HEK293 (cell line): ENCODE measurements at regions not wholly inside any gene's neighbourhood (a gene's known extent, or its start where the extent isn't known, plus 50 kb on each side); places are given as distances from the start of the nearest gene placed in this dataset.

Experiments
- BCL11B ChIP-seq: fragments of 450-650 bp; formaldehyde crosslinking; IDR thresholded peaks from 2 replicates; pipeline ENCODE4 v1.5.1; 2016; ENCODE audit warnings: low read depth, missing biosample characterization, missing genetic modification characterization
- GFI1B ChIP-seq: fragments of 450-650 bp; formaldehyde crosslinking; IDR thresholded peaks from 2 replicates; pipeline ENCODE4 v1.5.1; 2016; ENCODE audit warnings: missing biosample characterization, missing genetic modification characterization
- GLIS2 ChIP-seq: fragments of 450-650 bp; formaldehyde crosslinking; IDR thresholded peaks from 2 replicates; pipeline ENCODE4 v1.5.1; 2016; ENCODE audit warnings: missing biosample characterization, missing genetic modification characterization
- MYNN ChIP-seq: fragments of 450-650 bp; formaldehyde crosslinking; IDR thresholded peaks from 2 replicates; pipeline ENCODE4 v1.5.1; 2016; ENCODE audit warnings: missing biosample characterization, missing genetic modification characterization, borderline replicate concordance
- PRDM6 ChIP-seq: fragments of 450-650 bp; formaldehyde crosslinking; IDR thresholded peaks from 2 replicates; pipeline ENCODE4 v1.5.1; 2017; ENCODE audit warnings: missing biosample characterization, missing genetic modification characterization
- WT1 ChIP-seq: fragments of 450-650 bp; formaldehyde crosslinking; IDR thresholded peaks from 2 replicates; pipeline ENCODE4 v1.5.1; 2016; ENCODE audit warnings: missing biosample characterization, missing genetic modification characterization
- ZBTB11 ChIP-seq: fragments of 450-650 bp; formaldehyde crosslinking; conservative IDR thresholded peaks from 2 replicates; pipeline ENCODE4 v1.5.1; 2016; ENCODE audit warnings: low read depth, missing biosample characterization, missing genetic modification characterization
- ZBTB20 ChIP-seq: fragments of 450-650 bp; formaldehyde crosslinking; IDR thresholded peaks from 2 replicates; pipeline ENCODE4 v1.5.1; 2016; ENCODE audit warnings: missing biosample characterization, missing genetic modification characterization
- ZBTB21 ChIP-seq: fragments of 450-650 bp; formaldehyde crosslinking; IDR thresholded peaks from 2 replicates; pipeline ENCODE4 v1.5.1; 2017; ENCODE audit warnings: missing biosample characterization, missing genetic modification characterization
- ZBTB7A ChIP-seq: fragments of 450-650 bp; formaldehyde crosslinking; IDR thresholded peaks from 2 replicates; pipeline ENCODE4 v1.5.1; 2016; ENCODE audit warnings: low read depth, missing biosample characterization, missing genetic modification characterization
- ZNF10 ChIP-seq: fragments of 450-650 bp; formaldehyde crosslinking; IDR thresholded peaks from 2 replicates; pipeline ENCODE4 v1.5.1; 2017; ENCODE audit warnings: missing biosample characterization, missing genetic modification characterization
- ZNF114 ChIP-seq: fragments of 450-650 bp; formaldehyde crosslinking; IDR thresholded peaks from 2 replicates; pipeline ENCODE4 v1.5.0; 2017; ENCODE audit warnings: missing biosample characterization, missing genetic modification characterization
- ZNF155 ChIP-seq: fragments of 450-650 bp; formaldehyde crosslinking; IDR thresholded peaks from 2 replicates; pipeline ENCODE4 v1.5.1; 2016; ENCODE audit warnings: missing biosample characterization, missing genetic modification characterization
- ZNF157 ChIP-seq: fragments of 450-650 bp; formaldehyde crosslinking; IDR thresholded peaks from 2 replicates; pipeline ENCODE4 v1.5.1; 2016; ENCODE audit warnings: missing biosample characterization, missing genetic modification characterization
- ZNF16 ChIP-seq: fragments of 450-650 bp; formaldehyde crosslinking; IDR thresholded peaks from 2 replicates; pipeline ENCODE4 v1.5.1; 2016; ENCODE audit warnings: low read depth, missing biosample characterization, missing genetic modification characterization
- ZNF19 ChIP-seq: fragments of 450-650 bp; formaldehyde crosslinking; IDR thresholded peaks from 2 replicates; pipeline ENCODE4; 2016; ENCODE audit warnings: missing biosample characterization, missing genetic modification characterization, low read depth
- ZNF221 ChIP-seq: fragments of 450-650 bp; formaldehyde crosslinking; IDR thresholded peaks from 2 replicates; pipeline ENCODE4 v1.5.1; 2017; ENCODE audit warnings: missing biosample characterization, missing genetic modification characterization, borderline replicate concordance
- ZNF23 ChIP-seq: fragments of 450-650 bp; formaldehyde crosslinking; IDR thresholded peaks from 2 replicates; pipeline ENCODE4 v1.5.1; 2016; ENCODE audit warnings: missing biosample characterization, missing genetic modification characterization, borderline replicate concordance
- ZNF248 ChIP-seq: fragments of 450-650 bp; formaldehyde crosslinking; IDR thresholded peaks from 2 replicates; pipeline ENCODE4 v1.5.1; 2017; ENCODE audit warnings: missing biosample characterization, missing genetic modification characterization
- ZNF266 ChIP-seq: fragments of 450-650 bp; formaldehyde crosslinking; IDR thresholded peaks from 2 replicates; pipeline ENCODE4 v1.5.1; 2016; ENCODE audit warnings: missing biosample characterization, missing genetic modification characterization, low read depth
- ZNF530 ChIP-seq: fragments of 450-650 bp; formaldehyde crosslinking; IDR thresholded peaks from 2 replicates; pipeline ENCODE4 v1.5.1; 2016; ENCODE audit warnings: low read depth, missing biosample characterization, missing genetic modification characterization
- ZNF560 ChIP-seq: fragments of 450-650 bp; formaldehyde crosslinking; IDR thresholded peaks from 2 replicates; pipeline ENCODE4 v1.5.1; 2017; ENCODE audit warnings: missing biosample characterization, missing genetic modification characterization, borderline replicate concordance
- ZNF561 ChIP-seq: fragments of 450-650 bp; IDR thresholded peaks from 2 replicates; pipeline ENCODE4 v1.5.1; 2018; ENCODE audit warnings: missing biosample characterization, missing genetic modification characterization, borderline replicate concordance
- ZNF600 ChIP-seq: fragments of 450-650 bp; formaldehyde crosslinking; IDR thresholded peaks from 2 replicates; pipeline ENCODE4 v1.5.1; 2016; ENCODE audit warnings: missing biosample characterization, missing genetic modification characterization
- ZNF624 ChIP-seq: fragments of 450-650 bp; formaldehyde crosslinking; IDR thresholded peaks from 2 replicates; pipeline ENCODE4 v1.5.1; 2017; ENCODE audit warnings: missing biosample characterization, missing genetic modification characterization
- ZNF776 ChIP-seq: fragments of 450-650 bp; formaldehyde crosslinking; IDR thresholded peaks from 2 replicates; pipeline ENCODE4 v1.5.0; 2017; ENCODE audit warnings: missing biosample characterization, missing genetic modification characterization, borderline replicate concordance
- ZNF837 ChIP-seq: fragments of 450-650 bp; formaldehyde crosslinking; IDR thresholded peaks from 2 replicates; pipeline ENCODE4 v1.5.1; 2016; ENCODE audit warnings: missing biosample characterization, missing genetic modification characterization
- TF ChIP-seq, protein P1 (sequence below): fragments of 450-650 bp; formaldehyde crosslinking; IDR thresholded peaks from 2 replicates; pipeline ENCODE4 v1.5.1; 2017; ENCODE audit warnings: missing biosample characterization, missing genetic modification characterization
- TF ChIP-seq, protein P2 (sequence below): fragments of 450-650 bp; formaldehyde crosslinking; IDR thresholded peaks from 2 replicates; pipeline ENCODE4 v1.5.1; 2016; ENCODE audit warnings: missing biosample characterization, missing genetic modification characterization
- TF ChIP-seq, protein P3 (sequence below): fragments of 450-650 bp; formaldehyde crosslinking; IDR thresholded peaks from 2 replicates; pipeline ENCODE4 v1.5.1; 2016; ENCODE audit warnings: missing biosample characterization, missing genetic modification characterization

DNA sequence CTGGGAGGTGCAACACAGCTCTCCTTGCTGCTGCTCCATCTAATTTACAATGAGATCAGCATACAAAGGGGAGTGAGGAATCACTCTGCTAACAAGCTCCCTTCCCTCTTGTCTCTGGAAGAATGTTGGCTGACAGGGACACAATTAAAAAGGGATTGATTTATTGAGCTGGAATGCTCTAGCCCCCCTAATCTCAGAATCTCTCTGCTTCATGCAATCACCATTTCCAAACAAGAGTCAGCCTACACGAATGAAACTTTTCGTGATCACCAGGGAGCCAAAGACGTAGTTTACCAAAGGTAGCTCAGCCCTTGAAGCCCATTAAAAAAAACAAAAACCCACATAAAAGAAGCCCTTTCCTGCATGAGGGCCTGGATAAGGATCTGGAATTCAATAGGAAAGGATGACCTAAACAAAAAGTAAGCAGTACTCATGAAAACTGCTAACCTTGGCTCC lies 223.8 kb downstream of the C12orf75 start (continued):
- TF ChIP-seq, protein P1, sequence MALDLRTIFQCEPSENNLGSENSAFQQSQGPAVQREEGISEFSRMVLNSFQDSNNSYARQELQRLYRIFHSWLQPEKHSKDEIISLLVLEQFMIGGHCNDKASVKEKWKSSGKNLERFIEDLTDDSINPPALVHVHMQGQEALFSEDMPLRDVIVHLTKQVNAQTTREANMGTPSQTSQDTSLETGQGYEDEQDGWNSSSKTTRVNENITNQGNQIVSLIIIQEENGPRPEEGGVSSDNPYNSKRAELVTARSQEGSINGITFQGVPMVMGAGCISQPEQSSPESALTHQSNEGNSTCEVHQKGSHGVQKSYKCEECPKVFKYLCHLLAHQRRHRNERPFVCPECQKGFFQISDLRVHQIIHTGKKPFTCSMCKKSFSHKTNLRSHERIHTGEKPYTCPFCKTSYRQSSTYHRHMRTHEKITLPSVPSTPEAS = no peak
- TF ChIP-seq GLIS2 (tag by site-specific recombination) (no peak), ZBTB21 (tag by site-specific recombination) (no peak), ZNF221 (tag by site-specific recombination) (no peak), ZBTB7A (no peak), ZNF530 (no peak), ZNF157 (no peak), ZBTB11 (no peak), ZNF155 (tag by site-specific recombination) (no peak), ZNF560 (tag by site-specific recombination) (no peak), ZNF114 (no peak), ZBTB20 (tag by site-specific recombination) (no peak), ZNF248 (tag by site-specific recombination) (no peak), WT1 (tag by site-specific recombination) (peak; percentile 92), ZNF600 (tag by site-specific recombination) (0 out of 2 replicates have a peak, but pooled peaks have one; percentile 14), PRDM6 (peak; percentile 59; the same call in 1 of the 2 replicates), ZNF624 (tag by site-specific recombination) (no peak), ZNF23 (tag by site-specific recombination) (no peak), ZNF776 (no peak), ZNF10 (tag by site-specific recombination) (no peak), MYNN (peak; percentile 85), ZNF16 (no peak), GFI1B (tag by site-specific recombination) (peak; percentile 86; the same call in 1 of the 2 replicates), ZNF837 (tag by site-specific recombination) (no peak), ZNF561 (tag by site-specific recombination) (peak; percentile 17; the same call in 1 of the 2 replicates), BCL11B (no peak), ZNF266 (tag by site-specific recombination) (no peak), ZNF19 (tag by site-specific recombination) (no peak)
- TF ChIP-seq, protein P2, sequence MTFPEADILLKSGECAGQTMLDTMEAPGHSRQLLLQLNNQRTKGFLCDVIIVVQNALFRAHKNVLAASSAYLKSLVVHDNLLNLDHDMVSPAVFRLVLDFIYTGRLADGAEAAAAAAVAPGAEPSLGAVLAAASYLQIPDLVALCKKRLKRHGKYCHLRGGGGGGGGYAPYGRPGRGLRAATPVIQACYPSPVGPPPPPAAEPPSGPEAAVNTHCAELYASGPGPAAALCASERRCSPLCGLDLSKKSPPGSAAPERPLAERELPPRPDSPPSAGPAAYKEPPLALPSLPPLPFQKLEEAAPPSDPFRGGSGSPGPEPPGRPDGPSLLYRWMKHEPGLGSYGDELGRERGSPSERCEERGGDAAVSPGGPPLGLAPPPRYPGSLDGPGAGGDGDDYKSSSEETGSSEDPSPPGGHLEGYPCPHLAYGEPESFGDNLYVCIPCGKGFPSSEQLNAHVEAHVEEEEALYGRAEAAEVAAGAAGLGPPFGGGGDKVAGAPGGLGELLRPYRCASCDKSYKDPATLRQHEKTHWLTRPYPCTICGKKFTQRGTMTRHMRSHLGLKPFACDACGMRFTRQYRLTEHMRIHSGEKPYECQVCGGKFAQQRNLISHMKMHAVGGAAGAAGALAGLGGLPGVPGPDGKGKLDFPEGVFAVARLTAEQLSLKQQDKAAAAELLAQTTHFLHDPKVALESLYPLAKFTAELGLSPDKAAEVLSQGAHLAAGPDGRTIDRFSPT (tag by site-specific recombination) = peak; percentile 13; the same call in 1 of the 2 replicates
- TF ChIP-seq, protein P3, sequence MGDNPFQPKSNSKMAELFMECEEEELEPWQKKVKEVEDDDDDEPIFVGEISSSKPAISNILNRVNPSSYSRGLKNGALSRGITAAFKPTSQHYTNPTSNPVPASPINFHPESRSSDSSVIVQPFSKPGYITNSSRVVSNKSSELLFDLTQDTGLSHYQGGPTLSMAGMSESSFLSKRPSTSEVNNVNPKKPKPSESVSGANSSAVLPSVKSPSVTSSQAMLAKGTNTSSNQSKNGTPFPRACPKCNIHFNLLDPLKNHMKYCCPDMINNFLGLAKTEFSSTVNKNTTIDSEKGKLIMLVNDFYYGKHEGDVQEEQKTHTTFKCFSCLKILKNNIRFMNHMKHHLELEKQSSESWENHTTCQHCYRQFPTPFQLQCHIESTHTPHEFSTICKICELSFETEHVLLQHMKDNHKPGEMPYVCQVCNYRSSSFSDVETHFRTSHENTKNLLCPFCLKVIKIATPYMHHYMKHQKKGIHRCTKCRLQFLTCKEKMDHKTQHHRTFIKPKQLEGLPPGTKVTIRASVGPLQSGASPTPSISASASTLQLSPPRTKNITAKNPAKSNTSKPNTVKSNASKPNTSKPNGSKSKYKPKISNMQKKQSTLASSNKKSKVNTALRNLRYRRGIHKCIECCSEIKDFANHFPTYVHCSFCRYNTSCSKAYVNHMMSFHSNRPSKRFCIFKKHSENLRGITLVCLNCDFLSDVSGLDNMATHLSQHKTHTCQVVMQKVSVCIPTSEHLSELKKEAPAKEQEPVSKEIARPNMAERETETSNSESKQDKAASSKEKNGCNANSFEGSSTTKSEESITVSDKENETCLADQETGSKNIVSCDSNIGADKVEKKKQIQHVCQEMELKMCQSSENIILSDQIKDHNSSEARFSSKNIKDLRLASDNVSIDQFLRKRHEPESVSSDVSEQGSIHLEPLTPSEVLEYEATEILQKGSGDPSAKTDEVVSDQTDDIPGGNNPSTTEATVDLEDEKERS (tag by site-specific recombination) = no peak
